Activated CD4-positive, CD25-positive, alpha-beta regulatory T cell treated with anti-CD3 and anti-CD28 coated beads, Interleukin-2, amount 50 U/mL, for 72 hours (primary cell): ENCODE measurements at regions not wholly inside any gene's neighbourhood (a gene's known extent, or its start where the extent isn't known, plus 50 kb on each side); places are given as distances from the start of the nearest gene placed in this dataset.

Experiments
- DNase-seq: peaks from one replicate; pipeline ENCODE4 v3.0.0; 2021

GRCh38 chr18:41449612-41450011 lies 505.4 kb upstream of the PIK3C3 start:
- DNase-seq = no peak

GRCh38 chr18:41444943-41445342 lies 510.1 kb upstream of the PIK3C3 start:
- no peak for DNase-seq

- DNase-seq = no peak
Measured at GRCh38 chr18:41436772-41437171, 518.3 kb upstream of the PIK3C3 start.

DNA sequence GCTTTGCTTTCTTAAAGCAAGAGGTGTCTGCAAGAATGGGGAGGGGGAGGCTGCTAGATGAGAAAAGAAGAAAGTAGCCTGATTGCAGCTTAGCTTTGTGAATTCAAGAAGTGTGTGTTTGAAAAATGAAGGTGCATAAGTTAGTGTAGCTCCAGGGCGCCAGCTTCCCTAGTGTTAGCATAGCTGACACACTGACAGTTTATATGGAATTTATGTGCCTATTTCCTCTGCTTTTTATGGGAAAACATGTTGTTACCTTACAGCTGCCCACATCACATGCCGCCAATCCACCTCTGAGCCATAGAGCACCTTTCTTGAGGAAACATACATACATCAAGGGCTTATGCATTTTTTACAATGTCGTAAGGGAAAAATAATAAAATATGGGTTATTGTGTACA lies 536.4 kb upstream of the PIK3C3 start:
- no peak for DNase-seq

GRCh38 chr18:41416044-41416443 lies 539.0 kb upstream of the PIK3C3 start:
- no peak for DNase-seq

- no peak for DNase-seq
Measured at GRCh38 chr18:41410006-41410405, 545.0 kb upstream of the PIK3C3 start.

DNA sequence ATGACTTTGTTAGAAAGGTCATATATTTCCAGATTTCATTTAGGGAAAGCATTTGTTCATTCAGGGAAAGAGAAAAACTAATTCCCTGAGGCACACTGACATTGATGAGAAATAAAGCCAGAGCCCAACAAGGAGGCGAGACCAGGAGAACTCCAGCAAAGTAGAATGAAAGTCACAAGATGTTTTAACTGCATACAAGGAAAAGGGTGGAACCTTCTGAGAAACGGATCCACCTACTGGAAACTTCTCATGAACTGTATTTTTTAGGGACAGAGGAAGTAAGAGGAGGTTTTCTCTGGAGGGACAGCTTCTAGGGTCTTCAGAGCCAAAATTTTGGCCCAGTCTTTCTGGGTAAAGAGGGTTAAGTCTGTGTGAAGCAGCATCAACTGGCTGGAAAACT lies 548.2 kb upstream of the PIK3C3 start:
- no peak for DNase-seq

DNA sequence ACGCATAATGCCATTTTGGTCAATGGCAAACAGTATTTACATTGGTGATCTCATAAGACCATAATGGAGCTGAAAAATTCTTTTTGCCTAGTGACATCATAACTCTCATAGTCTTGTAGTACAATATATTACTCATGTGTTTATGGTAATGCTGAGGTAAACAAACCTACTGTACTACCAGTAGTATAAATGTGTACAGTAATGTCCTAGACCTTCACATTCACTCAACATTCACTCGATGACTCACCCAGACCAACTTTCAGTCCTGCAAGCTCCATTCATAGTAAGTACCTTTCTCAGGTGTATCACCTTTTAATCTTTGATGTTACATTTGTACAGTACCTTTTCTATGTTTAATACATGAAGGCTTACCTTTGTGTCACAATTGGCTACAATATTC lies 558.2 kb upstream of the PIK3C3 start:
- no peak for DNase-seq

GRCh38 chr18:41396211-41396610 lies 558.8 kb upstream of the PIK3C3 start:
- DNase-seq = no peak

DNA sequence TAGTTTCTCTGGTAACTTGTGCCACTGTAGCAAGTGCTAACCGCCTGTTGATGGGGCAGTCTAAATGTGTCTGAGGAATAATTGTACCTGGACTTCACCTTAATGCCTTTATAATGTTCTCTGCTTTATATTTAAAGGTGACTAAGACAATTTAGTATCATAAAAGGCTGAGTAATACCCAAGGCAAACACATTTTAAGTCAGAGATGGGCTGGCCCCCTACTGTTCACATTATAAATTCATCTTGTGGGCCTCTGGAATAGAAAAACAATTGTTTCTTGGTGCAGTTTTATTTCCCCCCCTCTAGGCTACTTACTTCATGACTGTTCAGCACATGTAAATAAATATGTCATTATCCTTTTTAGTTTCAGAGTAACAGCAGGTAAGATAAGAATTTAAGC lies 559.3 kb upstream of the PIK3C3 start:
- DNase-seq = no peak

DNA sequence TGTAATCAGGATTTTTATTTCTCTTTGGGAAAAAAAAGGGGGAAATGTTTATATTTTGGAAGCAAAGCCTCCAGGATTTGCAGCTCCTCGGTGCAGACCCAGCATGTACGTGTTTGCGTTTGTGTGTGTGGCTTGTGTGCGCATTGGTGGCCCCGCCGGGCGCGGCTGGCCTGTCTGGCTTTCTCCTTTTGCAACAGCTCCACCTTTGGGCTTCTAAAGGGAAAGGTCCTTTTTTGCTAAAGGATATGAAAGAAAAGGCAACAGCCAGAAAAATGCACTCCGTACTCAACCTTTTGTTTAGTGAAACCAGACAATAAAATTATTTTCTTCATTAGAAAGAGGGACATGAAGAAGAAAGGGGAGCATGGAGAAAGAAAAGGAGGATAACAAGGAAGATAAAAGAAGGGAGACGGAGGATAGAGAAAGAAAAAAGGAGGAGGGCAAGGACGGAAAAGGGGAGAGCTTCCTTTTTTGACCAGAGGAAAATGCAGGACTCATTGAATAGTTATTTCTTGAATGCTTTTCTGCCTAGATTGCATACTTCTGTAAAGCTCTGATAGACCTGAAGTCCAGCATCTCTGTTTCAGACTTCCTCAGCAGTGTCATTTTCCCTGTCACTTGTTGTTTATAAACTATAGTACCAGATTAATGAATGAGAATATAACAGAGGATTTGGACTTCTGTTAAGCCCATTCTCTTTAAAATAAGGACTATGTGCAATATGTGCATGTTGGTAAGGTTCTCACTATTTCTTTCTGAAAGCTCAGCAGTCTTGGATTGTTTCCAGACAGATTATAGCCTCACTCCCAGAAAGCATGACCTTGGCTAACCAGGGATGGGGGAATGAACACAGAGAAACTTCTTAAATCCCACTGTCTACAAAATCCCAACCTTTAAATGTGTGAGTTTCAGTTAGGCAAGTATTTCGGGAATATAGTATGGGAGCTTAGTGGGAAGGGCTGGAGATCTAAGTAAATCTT lies 563.1 kb upstream of the PIK3C3 start:
- DNase-seq = no peak

DNA sequence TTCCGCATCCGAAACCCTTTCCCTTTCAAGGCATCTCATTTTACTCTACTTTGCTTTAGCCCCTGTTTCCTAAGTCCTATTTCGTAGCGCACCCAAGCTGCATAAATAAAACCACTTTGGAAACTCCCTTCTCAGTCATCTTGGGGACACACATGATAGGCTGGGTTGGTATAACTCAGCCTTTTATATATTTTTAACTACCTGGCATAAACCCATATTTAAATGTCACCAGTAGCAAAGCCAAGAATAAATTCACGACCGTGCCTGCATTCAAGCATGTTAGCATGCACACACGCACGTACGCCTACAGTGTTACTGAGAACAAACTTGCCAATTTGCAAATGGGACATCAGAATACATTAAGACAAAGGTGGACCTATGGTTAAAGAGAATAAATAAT lies 564.7 kb upstream of the PIK3C3 start:
- DNase-seq = no peak

- no peak for DNase-seq
Measured at GRCh38 chr18:41378598-41378997, 576.4 kb upstream of the PIK3C3 start.

GRCh38 chr18:41373612-41374011 lies 581.4 kb upstream of the PIK3C3 start:
- DNase-seq = no peak

DNA sequence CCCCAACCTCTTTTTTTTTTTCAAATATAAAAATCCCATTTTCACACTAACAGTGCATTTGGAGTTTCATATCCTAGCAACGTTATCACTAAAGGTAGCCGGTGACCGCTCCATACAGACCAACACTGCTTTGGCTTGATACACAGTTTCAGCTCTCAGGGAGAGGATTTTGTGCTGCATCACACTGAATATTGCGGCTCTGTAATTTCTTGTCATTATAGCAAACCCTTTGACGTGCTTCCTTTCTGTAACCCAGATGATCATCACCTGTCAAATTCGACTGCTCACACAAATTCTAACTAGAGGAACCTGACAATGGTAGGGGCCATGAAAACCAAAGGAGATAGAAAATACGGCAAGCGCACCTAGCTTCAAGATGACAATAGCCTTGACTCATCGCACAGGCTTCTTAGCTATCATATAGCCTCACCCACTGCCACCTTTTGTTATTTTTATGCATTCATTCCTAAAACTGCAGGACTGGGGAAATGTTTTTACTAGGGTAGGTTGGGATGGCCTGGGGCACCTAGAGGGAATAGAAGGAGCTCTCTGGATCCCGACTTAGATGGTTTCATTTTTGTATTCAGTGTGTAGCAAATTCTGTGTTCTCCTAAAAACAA lies 582.9 kb upstream of the PIK3C3 start:
- DNase-seq = no peak

DNA sequence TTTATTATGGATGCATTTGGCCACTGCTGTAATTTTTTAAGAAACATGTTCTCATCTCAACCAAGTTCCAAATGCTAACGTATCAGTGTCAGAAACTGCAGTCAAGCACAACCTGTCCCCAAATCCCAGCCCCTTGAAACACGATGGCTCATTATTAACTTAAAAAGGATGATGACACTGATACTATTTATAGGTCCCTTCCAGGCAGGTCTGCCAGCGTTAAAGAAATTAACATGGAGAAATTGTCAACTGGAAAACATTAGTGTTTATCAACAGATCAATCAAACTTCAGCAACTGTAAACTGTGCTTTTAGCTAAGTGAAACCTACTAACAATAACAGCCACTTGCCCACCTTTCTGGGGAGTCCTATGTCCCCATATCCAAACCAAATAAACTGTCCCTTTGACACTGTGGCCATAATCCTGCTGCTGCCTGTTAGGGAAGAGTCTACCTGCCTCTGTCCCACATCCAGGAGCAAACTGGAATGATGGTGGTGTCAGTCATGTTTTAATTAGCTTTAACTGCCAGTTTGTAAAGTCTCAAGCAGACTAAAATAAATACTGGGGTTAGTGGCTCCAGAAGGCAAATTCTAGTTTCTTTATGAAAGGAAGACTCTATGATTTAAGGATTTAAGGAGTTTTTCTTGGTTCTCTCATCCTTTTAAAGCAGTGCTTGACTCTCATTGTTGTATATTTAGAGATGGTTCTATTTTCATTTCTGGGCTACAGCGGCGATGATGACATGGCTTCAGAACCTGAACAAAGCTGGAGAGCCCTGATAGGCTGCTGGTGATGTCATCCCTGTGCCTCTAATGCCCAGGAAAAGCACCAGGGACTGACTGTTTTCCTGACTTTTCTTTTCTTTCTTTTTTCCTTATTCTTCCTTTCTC lies 583.6 kb upstream of the PIK3C3 start:
- DNase-seq = no peak

GRCh38 chr18:41370740-41371139 lies 584.3 kb upstream of the PIK3C3 start:
- DNase-seq = no peak

DNA sequence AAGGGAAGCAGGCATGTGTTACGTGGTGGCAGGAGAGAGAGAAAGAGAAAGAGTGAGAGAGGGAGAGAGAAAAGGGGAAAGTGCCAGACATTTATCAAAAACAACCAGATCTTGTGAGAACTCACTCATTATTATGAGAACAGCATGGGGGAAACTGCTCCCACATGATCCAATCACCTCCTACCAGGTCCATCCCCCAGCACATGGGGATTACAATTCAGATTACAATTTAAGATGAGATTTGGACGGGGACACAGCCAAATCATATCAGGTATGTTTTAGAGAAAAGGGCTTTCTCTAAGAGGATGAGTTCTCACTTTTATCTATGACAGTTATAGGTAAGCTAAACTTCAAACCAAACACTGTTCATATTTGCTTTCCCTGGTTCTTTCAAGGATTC lies 597.3 kb upstream of the PIK3C3 start:
- no peak for DNase-seq

DNA sequence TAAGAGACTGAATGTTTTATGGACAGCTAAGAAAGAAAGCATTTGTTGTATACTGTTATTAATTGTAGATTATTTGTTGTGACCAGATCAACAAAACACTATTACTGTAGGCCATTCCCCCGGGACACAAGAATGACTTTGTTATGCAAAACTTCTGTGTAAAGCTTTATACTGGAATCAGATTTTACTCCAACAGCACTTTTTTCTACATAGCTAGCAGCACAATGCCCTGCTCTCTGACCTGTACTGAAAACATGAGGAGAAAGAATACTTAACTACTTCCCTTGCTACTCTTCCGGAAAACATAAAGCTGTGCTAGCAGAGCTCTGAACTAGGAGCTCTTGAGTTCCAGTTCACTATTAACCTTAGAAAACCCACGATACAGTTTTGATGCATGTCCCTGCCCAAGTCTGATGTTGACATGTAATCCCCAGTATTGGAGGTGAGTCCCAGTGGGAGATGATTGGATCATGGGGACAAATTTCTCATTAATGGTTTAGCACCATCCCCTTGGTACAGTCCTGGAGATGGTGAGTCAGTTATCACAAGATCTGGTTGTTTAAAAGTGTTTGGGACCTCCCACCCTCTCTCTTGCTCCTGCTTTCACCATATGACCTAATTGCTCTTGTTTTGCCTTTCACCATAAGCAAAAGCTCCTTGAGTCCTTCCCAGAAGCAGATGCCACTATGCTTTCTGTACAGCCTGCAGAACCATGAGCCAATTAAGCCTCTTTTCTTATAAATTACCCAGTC lies 601.1 kb upstream of the PIK3C3 start:
- no peak for DNase-seq

DNA sequence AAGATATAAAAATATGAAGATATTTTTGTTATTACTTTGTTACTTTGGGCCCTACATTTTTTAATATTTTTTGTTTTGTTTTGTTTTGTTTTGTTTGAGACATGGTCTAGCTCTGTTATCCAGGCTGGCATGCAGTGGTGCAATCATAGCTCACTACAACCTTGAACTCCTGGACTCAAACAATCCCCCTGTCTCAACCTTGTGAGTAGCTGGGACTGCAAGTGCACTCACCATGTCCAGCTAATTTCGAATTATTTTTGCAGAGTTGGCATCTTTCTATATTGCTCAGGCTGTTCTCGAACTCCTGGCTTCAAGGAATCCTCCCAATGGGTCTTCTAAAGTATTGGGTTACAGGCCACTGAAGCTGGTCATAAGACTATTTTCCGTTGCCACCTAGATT lies 603.6 kb upstream of the PIK3C3 start:
- DNase-seq = no peak

GRCh38 chr18:41347057-41347456 lies 608.0 kb upstream of the PIK3C3 start:
- no peak for DNase-seq

DNA sequence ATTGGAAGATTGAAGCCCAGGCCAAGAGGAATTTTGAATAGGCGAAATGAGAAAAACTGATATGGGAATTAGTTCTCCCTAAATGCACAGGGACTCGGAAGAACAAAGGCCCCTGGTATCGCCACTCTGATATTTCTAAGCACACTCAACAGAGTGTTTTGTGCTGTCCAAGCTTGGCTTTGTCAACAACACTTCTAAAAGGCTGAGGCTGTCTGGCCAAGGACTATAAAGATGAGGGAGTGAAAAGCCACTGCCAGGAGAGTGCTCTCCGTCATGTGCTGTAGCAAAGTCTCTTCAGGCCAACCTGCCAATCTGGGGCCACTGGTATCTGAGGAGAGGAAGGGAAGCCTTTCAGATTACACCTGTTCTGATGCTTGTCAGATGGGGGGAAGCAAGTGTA lies 611.2 kb upstream of the PIK3C3 start:
- no peak for DNase-seq

- DNase-seq = no peak
Measured at GRCh38 chr18:41338341-41338740, 616.7 kb upstream of the PIK3C3 start.
